ENCODE measurements at regions not wholly inside any gene's neighbourhood (a gene's known extent, or its start where the extent isn't known, plus 50 kb on each side); places are given as distances from the start of the nearest gene placed in this dataset.
"Not testable (repeated sequence)": the region's sequence is repeated elsewhere in the genome, so short reads cannot be mapped to it uniquely, and the experiment has no call there.

- no peaks in the 10 kb centered on the region for H3K27me3 ChIP-seq (ENCODE audit: control insufficient read depth in 2 of 2, insufficient read depth in 1 of 2, low read length in 1 of 2)
- no peak overlapping the region for H3K27ac ChIP-seq (ENCODE audit: low read depth in 1 of 2, low read length in 1 of 2)
- no peak overlapping the region for H3K4me3 ChIP-seq (ENCODE audit: low read length in 2 of 2)
- H3K9me3 ChIP-seq (ENCODE audit: control insufficient read depth in 2 of 2, insufficient read depth in 1 of 2, low read length in 1 of 2): peaks cover 0 to 3% of the 10 kb centered on the region in 2 donors
- DNase-seq (ENCODE audit: low read depth in 6 of 9, low spot score in 9 of 9): no peak
- WGBS: 96% methylated on average over 13 of the region's 13 CpGs
- H3K36me3 ChIP-seq (ENCODE audit: control insufficient read depth in 2 of 2, insufficient read depth in 2 of 2, low read length in 1 of 2): no peaks in the 10 kb centered on the region
- no peaks in the 10 kb centered on the region for H3K4me1 ChIP-seq (ENCODE audit: control insufficient read depth in 2 of 2, insufficient read depth in 2 of 2, low read length in 2 of 2)
Measured at GRCh38 chr13:82458169-82458568, 1424.1 kb downstream of the SLITRK1 start.

- H3K27me3 ChIP-seq (ENCODE audit: control insufficient read depth in 2 of 2, insufficient read depth in 1 of 2, low read length in 1 of 2); H3K4me3 ChIP-seq (ENCODE audit: low read length in 2 of 2); DNase-seq (ENCODE audit: low read depth in 6 of 9, low spot score in 9 of 9); H3K36me3 ChIP-seq (ENCODE audit: control insufficient read depth in 2 of 2, insufficient read depth in 2 of 2, low read length in 1 of 2); H3K4me1 ChIP-seq (ENCODE audit: control insufficient read depth in 2 of 2, insufficient read depth in 2 of 2, low read length in 2 of 2); H3K9me3 ChIP-seq (ENCODE audit: control insufficient read depth in 2 of 2, insufficient read depth in 1 of 2, low read length in 1 of 2); H3K27ac ChIP-seq (ENCODE audit: low read depth in 1 of 2, low read length in 1 of 2): not testable (repeated sequence)
- WGBS: 94% methylated on average over 13 of the region's 13 CpGs
Measured at GRCh38 chr13:82457548-82457947, 1424.7 kb downstream of the SLITRK1 start.

- H3K4me3 ChIP-seq (ENCODE audit: low read length in 2 of 2): no peak overlapping the region
- WGBS: 90% methylated on average over 1 of the region's 1 CpG
- DNase-seq (ENCODE audit: low read depth in 6 of 9, low spot score in 9 of 9): no peak
- no peaks in the 10 kb centered on the region for H3K27me3 ChIP-seq (ENCODE audit: control insufficient read depth in 2 of 2, insufficient read depth in 1 of 2, low read length in 1 of 2)
- no peaks in the 10 kb centered on the region for H3K9me3 ChIP-seq (ENCODE audit: control insufficient read depth in 2 of 2, insufficient read depth in 1 of 2, low read length in 1 of 2)
- H3K27ac ChIP-seq (ENCODE audit: low read depth in 1 of 2, low read length in 1 of 2): no peak overlapping the region
- no peaks in the 10 kb centered on the region for H3K36me3 ChIP-seq (ENCODE audit: control insufficient read depth in 2 of 2, insufficient read depth in 2 of 2, low read length in 1 of 2)
- H3K4me1 ChIP-seq (ENCODE audit: control insufficient read depth in 2 of 2, insufficient read depth in 2 of 2, low read length in 2 of 2): no peaks in the 10 kb centered on the region
Measured at GRCh38 chr13:82447416-82448077, 1434.7 kb downstream of the SLITRK1 start.

GRCh38 chr13:82439159-82439904 is 1442.9 kb downstream of the SLITRK1 start:
- no peaks in the 10 kb centered on the region for H3K27me3 ChIP-seq (ENCODE audit: control insufficient read depth in 2 of 2, insufficient read depth in 1 of 2, low read length in 1 of 2)
- DNase-seq (ENCODE audit: low read depth in 6 of 9, low spot score in 9 of 9): no peak
- peaks cover 0 to 9% of the 10 kb centered on the region in 2 donors for H3K9me3 ChIP-seq (ENCODE audit: control insufficient read depth in 2 of 2, insufficient read depth in 1 of 2, low read length in 1 of 2)
- H3K27ac ChIP-seq (ENCODE audit: low read depth in 1 of 2, low read length in 1 of 2): no peak overlapping the region
- H3K4me1 ChIP-seq (ENCODE audit: control insufficient read depth in 2 of 2, insufficient read depth in 2 of 2, low read length in 2 of 2): no peaks in the 10 kb centered on the region
- 0% methylated on average over 1 of the region's 1 CpG for WGBS
- no peak overlapping the region for H3K4me3 ChIP-seq (ENCODE audit: low read length in 2 of 2)
- no peaks in the 10 kb centered on the region for H3K36me3 ChIP-seq (ENCODE audit: control insufficient read depth in 2 of 2, insufficient read depth in 2 of 2, low read length in 1 of 2)

GRCh38 chr13:82438320-82438719 is 1444.0 kb downstream of the SLITRK1 start:
- no peak overlapping the region for H3K27ac ChIP-seq (ENCODE audit: low read depth in 1 of 2, low read length in 1 of 2)
- 67% methylated on average over 1 of the region's 1 CpG for WGBS

GRCh38 chr13:82436099-82436585 is 1446.1 kb downstream of the SLITRK1 start:
- Histone ChIP-seq H3K27ac (ENCODE audit: low read depth in 1 of 2, low read length in 1 of 2) (no peak overlapping the region), H3K36me3 (ENCODE audit: control insufficient read depth in 2 of 2, insufficient read depth in 2 of 2, low read length in 1 of 2) (no peaks in the 10 kb centered on the region), H3K9me3 (ENCODE audit: control insufficient read depth in 2 of 2, insufficient read depth in 1 of 2, low read length in 1 of 2) (peaks cover 0 to 9% of the 10 kb centered on the region in 2 donors), H3K4me3 (ENCODE audit: low read length in 2 of 2) (no peak overlapping the region), H3K4me1 (ENCODE audit: control insufficient read depth in 2 of 2, insufficient read depth in 2 of 2, low read length in 2 of 2) (no peaks in the 10 kb centered on the region), H3K27me3 (ENCODE audit: control insufficient read depth in 2 of 2, insufficient read depth in 1 of 2, low read length in 1 of 2) (no peaks in the 10 kb centered on the region)
- WGBS: 94% methylated on average over 1 of the region's 1 CpG
- no peak for DNase-seq (ENCODE audit: low read depth in 6 of 9, low spot score in 9 of 9)

More at GRCh38 chr13:82438320-82438719, 1444.0 kb downstream of the SLITRK1 start:
- Histone ChIP-seq H3K36me3 (ENCODE audit: control insufficient read depth in 2 of 2, insufficient read depth in 2 of 2, low read length in 1 of 2) (no peaks in the 10 kb centered on the region), H3K9me3 (ENCODE audit: control insufficient read depth in 2 of 2, insufficient read depth in 1 of 2, low read length in 1 of 2) (peaks cover 0 to 9% of the 10 kb centered on the region in 2 donors), H3K4me3 (ENCODE audit: low read length in 2 of 2) (no peak overlapping the region), H3K4me1 (ENCODE audit: control insufficient read depth in 2 of 2, insufficient read depth in 2 of 2, low read length in 2 of 2) (no peaks in the 10 kb centered on the region), H3K27me3 (ENCODE audit: control insufficient read depth in 2 of 2, insufficient read depth in 1 of 2, low read length in 1 of 2) (no peaks in the 10 kb centered on the region)
- no peak for DNase-seq (ENCODE audit: low read depth in 6 of 9, low spot score in 9 of 9)

- no peak overlapping the region for H3K4me3 ChIP-seq (ENCODE audit: low read length in 2 of 2)
- WGBS: 90% methylated on average over 2 of the region's 2 CpGs
- DNase-seq (ENCODE audit: low read depth in 6 of 9, low spot score in 9 of 9): no peak
- H3K27ac ChIP-seq (ENCODE audit: low read depth in 1 of 2, low read length in 1 of 2): no peak overlapping the region
- H3K36me3 ChIP-seq (ENCODE audit: control insufficient read depth in 2 of 2, insufficient read depth in 2 of 2, low read length in 1 of 2): no peaks in the 10 kb centered on the region
- no peaks in the 10 kb centered on the region for H3K27me3 ChIP-seq (ENCODE audit: control insufficient read depth in 2 of 2, insufficient read depth in 1 of 2, low read length in 1 of 2)
- H3K4me1 ChIP-seq (ENCODE audit: control insufficient read depth in 2 of 2, insufficient read depth in 2 of 2, low read length in 2 of 2): no peaks in the 10 kb centered on the region
- peaks cover 0 to under 1% of the 10 kb centered on the region in 2 donors for H3K9me3 ChIP-seq (ENCODE audit: control insufficient read depth in 2 of 2, insufficient read depth in 1 of 2, low read length in 1 of 2)
Measured at GRCh38 chr13:82432949-82433348, 1449.3 kb downstream of the SLITRK1 start.

GRCh38 chr13:82412749-82413148 is 1469.5 kb downstream of the SLITRK1 start:
- WGBS: 63% methylated on average over 5 of the region's 5 CpGs
- Histone ChIP-seq H3K4me3 (ENCODE audit: low read length in 2 of 2) (no peak overlapping the region), H3K36me3 (ENCODE audit: control insufficient read depth in 2 of 2, insufficient read depth in 2 of 2, low read length in 1 of 2) (no peaks in the 10 kb centered on the region), H3K27ac (ENCODE audit: low read depth in 1 of 2, low read length in 1 of 2) (no peak overlapping the region), H3K9me3 (ENCODE audit: control insufficient read depth in 2 of 2, insufficient read depth in 1 of 2, low read length in 1 of 2) (no peaks in the 10 kb centered on the region), H3K27me3 (ENCODE audit: control insufficient read depth in 2 of 2, insufficient read depth in 1 of 2, low read length in 1 of 2) (no peaks in the 10 kb centered on the region), H3K4me1 (ENCODE audit: control insufficient read depth in 2 of 2, insufficient read depth in 2 of 2, low read length in 2 of 2) (no peaks in the 10 kb centered on the region)
- no peak for DNase-seq (ENCODE audit: low read depth in 6 of 9, low spot score in 9 of 9)

GRCh38 chr13:82407321-82407720 is 1475.0 kb downstream of the SLITRK1 start:
- WGBS: 92% methylated on average over 4 of the region's 4 CpGs
- no peaks in the 10 kb centered on the region for H3K36me3 ChIP-seq (ENCODE audit: control insufficient read depth in 2 of 2, insufficient read depth in 2 of 2, low read length in 1 of 2)
- DNase-seq (ENCODE audit: low read depth in 6 of 9, low spot score in 9 of 9): no peak
- H3K4me1 ChIP-seq (ENCODE audit: control insufficient read depth in 2 of 2, insufficient read depth in 2 of 2, low read length in 2 of 2): no peaks in the 10 kb centered on the region
- no peaks in the 10 kb centered on the region for H3K27me3 ChIP-seq (ENCODE audit: control insufficient read depth in 2 of 2, insufficient read depth in 1 of 2, low read length in 1 of 2)
- H3K9me3 ChIP-seq (ENCODE audit: control insufficient read depth in 2 of 2, insufficient read depth in 1 of 2, low read length in 1 of 2): peaks cover 0 to 5% of the 10 kb centered on the region in 2 donors
- H3K27ac ChIP-seq (ENCODE audit: low read depth in 1 of 2, low read length in 1 of 2): no peak overlapping the region
- H3K4me3 ChIP-seq (ENCODE audit: low read length in 2 of 2): no peak overlapping the region

Data from thymus (tissue), 11 donors.